Cardiac muscle cell (in vitro differentiated cells and primary cell): ENCODE measurements at regions not wholly inside any gene's neighbourhood (a gene's known extent, or its start where the extent isn't known, plus 50 kb on each side); places are given as distances from the start of the nearest gene placed in this dataset.

Source experiments
- DNase-seq, 2 donors: peaks; one replicate each; pipeline versions ENCODE4 v3.0.0 to v3.0.0-alpha.2; 2010 to 2017; ENCODE audit warnings: low read depth in 1 of 2, low spot score in 1 of 2
- H3K27ac ChIP-seq: fragments of 200-600 bp; sonication (generic); 2 replicates; pipeline ENCODE4 v1.5.1; 2016
- H3K27me3 ChIP-seq: fragments of 200-600 bp; sonication (generic); 2 replicates; pipeline ENCODE4 v1.6.0; 2016; ENCODE audit warnings: control low read depth
- H3K36me3 ChIP-seq: fragments of 200-600 bp; sonication (generic); 2 replicates; pipeline ENCODE4 v1.5.1; 2016; ENCODE audit warnings: control low read depth
- H3K4me1 ChIP-seq: fragments of 200-600 bp; sonication (generic); 2 replicates; pipeline ENCODE4 v1.8.1; 2017; ENCODE audit warnings: low read depth, mild to moderate bottlenecking, mixed run types
- H3K4me3 ChIP-seq: fragments of 200-600 bp; sonication (generic); 2 replicates; pipeline ENCODE4 v1.5.1; 2016; ENCODE audit warnings: mild to moderate bottlenecking
- H3K9me3 ChIP-seq: fragments of 200-600 bp; sonication (generic); 2 replicates; pipeline ENCODE4 v1.5.1; 2017; ENCODE audit warnings: low read depth, mild to moderate bottlenecking, control low read depth
- CTCF ChIP-seq: IDR thresholded peaks from 2 replicates; pipeline ENCODE4 v1.5.1; 2012; ENCODE audit warnings: low read depth, mild to moderate bottlenecking, low read length

- H3K27ac ChIP-seq: no peak overlapping the region
- TF ChIP-seq CTCF: no peak
- no peaks in the 10 kb centered on the region for H3K27me3 ChIP-seq
- no peak overlapping the region for H3K4me3 ChIP-seq
- H3K9me3 ChIP-seq: no peaks in the 10 kb centered on the region
- H3K4me1 ChIP-seq: no peaks in the 10 kb centered on the region
- peak in 1 of 2 donors; percentile 29 for DNase-seq
- H3K36me3 ChIP-seq: no peaks in the 10 kb centered on the region
Observed at GRCh38 chr13:80603351-80603750, 262.4 kb upstream of the SPRY2 start.

- no peaks in the 10 kb centered on the region for H3K36me3 ChIP-seq
- DNase-seq: no peak
- H3K27ac ChIP-seq: no peak overlapping the region
- no peak for TF ChIP-seq CTCF
- H3K9me3 ChIP-seq: no peaks in the 10 kb centered on the region
- H3K27me3 ChIP-seq: no peaks in the 10 kb centered on the region
- no peaks in the 10 kb centered on the region for H3K4me1 ChIP-seq
- H3K4me3 ChIP-seq: no peak overlapping the region
Observed at GRCh38 chr13:80599765-80600164, 258.8 kb upstream of the SPRY2 start.

GRCh38 chr13:80598189-80598588 lies 257.3 kb upstream of the SPRY2 start:
- Histone ChIP-seq H3K4me3 (no peak overlapping the region), H3K27me3 (no peaks in the 10 kb centered on the region), H3K9me3 (no peaks in the 10 kb centered on the region), H3K4me1 (no peaks in the 10 kb centered on the region), H3K27ac (no peak overlapping the region), H3K36me3 (no peaks in the 10 kb centered on the region)
- no peak for TF ChIP-seq CTCF
- no peak for DNase-seq

GRCh38 chr13:80591976-80592740 lies 251.2 kb upstream of the SPRY2 start:
- Histone ChIP-seq H3K4me1 (no peaks in the 10 kb centered on the region), H3K36me3 (no peaks in the 10 kb centered on the region), H3K27me3 (no peaks in the 10 kb centered on the region), H3K27ac (no peak overlapping the region), H3K4me3 (no peak overlapping the region), H3K9me3 (no peaks in the 10 kb centered on the region)
- DNase-seq: no peak
- TF ChIP-seq CTCF: no peak

- no peaks in the 10 kb centered on the region for H3K36me3 ChIP-seq
- TF ChIP-seq CTCF: no peak
- H3K4me1 ChIP-seq: no peaks in the 10 kb centered on the region
- no peaks in the 10 kb centered on the region for H3K9me3 ChIP-seq
- no peak for DNase-seq
- no peak overlapping the region for H3K4me3 ChIP-seq
- H3K27ac ChIP-seq: no peak overlapping the region
- H3K27me3 ChIP-seq: no peaks in the 10 kb centered on the region
Observed at GRCh38 chr13:80590551-80590950, 249.6 kb upstream of the SPRY2 start.
